Small intestine (tissue), 7 donors: ENCODE measurements at regions not wholly inside any gene's neighbourhood (a gene's known extent, or its start where the extent isn't known, plus 50 kb on each side); places are given as distances from the start of the nearest gene placed in this dataset.

ENCODE experiments used
- DNase-seq, 2 donors: peaks; one replicate each; pipeline versions ENCODE4 v3.0.0 to v3.0.0-alpha.2; 2013
- FAIRE-seq: peaks from 2 replicates; lab custom pipeline; 2012; peaks lifted over from hg19 to GRCh38; lab: Jason Lieb, UNC
- H3K27ac ChIP-seq, 3 donors: one replicate each; pipeline ENCODE4 v1.5.1; 2013; ENCODE audit warnings: low read length in 2 of 3, mild to moderate bottlenecking in 2 of 3, control low read depth in 1 of 3, inconsistent platforms in 1 of 3, low read depth in 1 of 3, moderate library complexity in 1 of 3
- H3K27me3 ChIP-seq, 3 donors: one replicate each; pipeline ENCODE4 v1.6.1; 2013; ENCODE audit warnings: low read length in 3 of 3, inconsistent platforms in 1 of 3; ENCODE audit not compliant: control insufficient read depth in 3 of 3, insufficient read depth in 3 of 3
- H3K36me3 ChIP-seq, 3 donors: one replicate each; pipeline ENCODE4 v1.6.1; 2013; ENCODE audit warnings: low read length in 3 of 3, inconsistent platforms in 1 of 3, low read depth in 1 of 3, mild to moderate bottlenecking in 1 of 3, moderate library complexity in 1 of 3; ENCODE audit not compliant: control insufficient read depth in 3 of 3, insufficient read depth in 2 of 3
- H3K4me1 ChIP-seq, 3 donors: one replicate each; pipeline ENCODE4 v1.6.1; 2013; ENCODE audit warnings: low read length in 2 of 3, inconsistent platforms in 1 of 3, low read depth in 1 of 3, mild to moderate bottlenecking in 1 of 3, moderate library complexity in 1 of 3; ENCODE audit not compliant: control insufficient read depth in 3 of 3, insufficient read depth in 2 of 3
- H3K4me3 ChIP-seq, 3 donors: one replicate each; pipeline ENCODE4 v1.5.1; 2013; ENCODE audit warnings: low read length in 3 of 3, control low read depth in 1 of 3, inconsistent platforms in 1 of 3, low read depth in 1 of 3, mild to moderate bottlenecking in 1 of 3, moderate library complexity in 1 of 3
- H3K9me3 ChIP-seq, 2 donors: one replicate each; pipeline ENCODE4 v1.6.1; 2013; ENCODE audit warnings: low read depth in 1 of 2, low read length in 1 of 2; ENCODE audit not compliant: control insufficient read depth in 2 of 2, insufficient read depth in 1 of 2
- WGBS, 3 donors: extraction: QIAGEN DNeasy Blood & Tissue Kit; methylation state at CpG; one replicate each; pipeline ENCODE4 v1.1.7; 2013; 5-methylcytosine and 5-hydroxymethylcytosine counted together
- donor health status: healthy with polysubstance abuse.
- donor health status: control.
- donor health status: control.
- donor health status: Bipolar disorder and iron deficiency.
- donor health status: healthy.

DNA sequence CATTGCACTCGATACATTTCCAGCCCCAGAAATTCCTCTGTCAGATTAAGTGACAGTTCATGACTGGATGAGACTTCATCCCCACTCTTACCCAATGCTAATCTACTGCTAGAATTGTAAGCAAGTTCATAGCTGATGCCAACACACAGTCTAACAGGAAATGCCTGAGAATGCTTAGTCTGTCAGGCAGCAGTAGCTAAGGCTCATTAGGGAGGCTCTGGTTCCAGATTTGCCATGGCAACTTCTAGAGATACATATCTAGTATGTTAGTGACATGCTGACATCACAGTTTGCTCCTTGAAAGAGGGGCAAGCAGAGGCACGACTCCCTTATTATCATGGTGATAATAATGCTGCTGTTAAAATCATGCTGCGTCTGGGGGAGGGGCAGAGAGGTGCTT, 198.4 kb downstream of the RBM43 start:
- H3K9me3 ChIP-seq, result no peaks in the 10 kb centered on the region
- WGBS, 3 donors, result 30 to 54% (median 38%) methylated on average over 3 of the region's 3 CpGs
- no peaks in the 10 kb centered on the region for H3K27me3 ChIP-seq
- H3K4me3 ChIP-seq, result no peak overlapping the region
- FAIRE-seq, result no peak
- no peak overlapping the region for H3K27ac ChIP-seq
- H3K36me3 ChIP-seq, result no peaks in the 10 kb centered on the region
- H3K4me1 ChIP-seq, result no peaks in the 10 kb centered on the region
- no peak for DNase-seq

- Histone ChIP-seq H3K36me3 (no peaks in the 10 kb centered on the region), H3K9me3 (no peaks in the 10 kb centered on the region), H3K27ac (no peak overlapping the region), H3K4me1 (no peaks in the 10 kb centered on the region), H3K27me3 (no peaks in the 10 kb centered on the region), H3K4me3 (no peak overlapping the region)
- FAIRE-seq (no peak), DNase-seq (no peak)
- 16 to 58% (median 21%) methylated on average over 2 of the region's 2 CpGs for WGBS, 3 donors
Observed at GRCh38 chr2:151060287-151060686, 201.4 kb downstream of the RBM43 start.

GRCh38 chr2:151056870-151057269, 204.8 kb downstream of the RBM43 start:
- FAIRE-seq, result no peak
- peaks cover 0 to 5% (median 2%) of the 10 kb centered on the region in 3 donors for H3K27me3 ChIP-seq
- no peak for DNase-seq

DNA sequence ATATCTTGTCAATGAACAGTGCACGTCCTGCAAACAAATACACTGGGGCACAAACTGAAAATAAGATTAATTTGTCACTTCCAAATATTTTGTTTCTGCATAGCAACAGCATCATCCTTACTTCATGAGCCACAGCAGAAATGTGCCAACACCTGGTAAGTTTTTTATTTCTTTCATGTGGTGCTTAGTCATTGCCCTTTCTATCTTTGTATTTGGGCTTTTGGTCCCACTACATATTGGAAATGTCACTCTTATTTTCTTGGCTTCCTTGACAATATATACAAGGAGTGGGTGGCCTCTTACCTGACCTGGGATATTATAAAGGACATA, 208.0 kb downstream of the RBM43 start:
- H3K4me1 ChIP-seq, result peaks cover 0 to 3% (median 0%) of the 10 kb centered on the region in 3 donors
- DNase-seq, result no peak
- H3K36me3 ChIP-seq, result no peaks in the 10 kb centered on the region
- WGBS, 3 donors, result 42 to 58% (median 47%) methylated on average over 1 of the region's 1 CpG
- no peak overlapping the region for H3K27ac ChIP-seq
- FAIRE-seq, result no peak
- peaks cover 0 to 5% (median 2%) of the 10 kb centered on the region in 3 donors for H3K27me3 ChIP-seq
- no peak overlapping the region for H3K4me3 ChIP-seq
- H3K9me3 ChIP-seq, result no peaks in the 10 kb centered on the region

More at GRCh38 chr2:151056870-151057269, 204.8 kb downstream of the RBM43 start:
- Histone ChIP-seq H3K4me3 (no peak overlapping the region), H3K4me1 (no peaks in the 10 kb centered on the region), H3K27ac (no peak overlapping the region), H3K36me3 (no peaks in the 10 kb centered on the region), H3K9me3 (no peaks in the 10 kb centered on the region)
- WGBS, 3 donors, result 83 to 90% (median 83%) methylated on average over 1 of the region's 1 CpG

DNA sequence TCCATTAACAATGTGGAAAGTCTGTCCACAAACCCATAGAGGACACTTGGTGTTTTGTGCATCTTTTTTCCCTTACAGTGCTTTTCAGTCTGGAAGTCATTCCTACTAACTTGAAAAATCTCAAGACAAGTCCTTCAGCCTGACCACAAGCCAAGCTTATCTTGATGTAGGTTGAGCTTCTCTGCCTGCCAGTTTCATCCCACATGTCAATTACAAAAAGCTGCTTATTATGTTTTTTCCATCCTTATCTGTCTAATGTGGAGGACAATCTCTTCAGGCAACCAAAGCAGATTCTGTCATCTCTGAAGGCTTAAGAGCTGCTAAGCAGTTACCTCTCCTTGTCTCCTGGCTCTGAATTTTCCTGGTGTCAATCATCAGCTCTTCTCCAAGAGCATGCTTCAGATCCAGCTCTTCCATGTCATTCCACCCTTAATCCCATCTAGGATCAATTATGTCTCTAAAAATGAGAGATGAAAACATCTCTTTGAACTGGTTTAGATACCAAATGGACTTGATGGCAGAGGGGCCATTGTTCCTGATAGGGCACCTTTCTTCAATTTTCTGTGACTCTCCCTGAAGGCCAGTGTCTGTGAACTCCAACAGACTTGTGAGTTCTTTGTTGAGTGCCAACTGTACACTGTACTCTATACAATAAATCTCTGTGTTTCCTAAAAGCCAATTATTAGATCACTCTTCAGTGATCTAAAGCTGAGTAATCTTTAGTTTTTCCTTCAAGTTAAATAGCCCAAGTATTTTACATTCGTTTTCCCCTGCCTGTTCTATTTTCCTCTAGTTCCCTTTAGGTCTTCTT, 208.6 kb downstream of the RBM43 start:
- peaks cover 0 to 3% (median 0%) of the 10 kb centered on the region in 3 donors for H3K4me1 ChIP-seq
- H3K4me3 ChIP-seq, result no peak overlapping the region
- no peaks in the 10 kb centered on the region for H3K36me3 ChIP-seq
- no peaks in the 10 kb centered on the region for H3K9me3 ChIP-seq
- 49 to 74% (median 61%) methylated on average over 1 of the region's 1 CpG for WGBS, 3 donors
- DNase-seq (no peak), FAIRE-seq (no peak)
- peaks cover 0 to 5% (median 2%) of the 10 kb centered on the region in 3 donors for H3K27me3 ChIP-seq
- H3K27ac ChIP-seq, result no peak overlapping the region

- peaks cover 0 to 3% (median 0%) of the 10 kb centered on the region in 3 donors for H3K4me1 ChIP-seq
- no peaks in the 10 kb centered on the region for H3K36me3 ChIP-seq
- DNase-seq (peak; percentile 21 to 46), FAIRE-seq (peak; percentile 5)
- no peak overlapping the region for H3K4me3 ChIP-seq
- H3K9me3 ChIP-seq, result no peaks in the 10 kb centered on the region
- H3K27ac ChIP-seq, result no peak overlapping the region
- 2 to 6% (median 3%) methylated on average over 2 of the region's 2 CpGs for WGBS, 3 donors
- H3K27me3 ChIP-seq, result peaks cover 0 to 5% (median 2%) of the 10 kb centered on the region in 3 donors
Observed at GRCh38 chr2:151051574-151052220, 210.0 kb downstream of the RBM43 start.

DNA sequence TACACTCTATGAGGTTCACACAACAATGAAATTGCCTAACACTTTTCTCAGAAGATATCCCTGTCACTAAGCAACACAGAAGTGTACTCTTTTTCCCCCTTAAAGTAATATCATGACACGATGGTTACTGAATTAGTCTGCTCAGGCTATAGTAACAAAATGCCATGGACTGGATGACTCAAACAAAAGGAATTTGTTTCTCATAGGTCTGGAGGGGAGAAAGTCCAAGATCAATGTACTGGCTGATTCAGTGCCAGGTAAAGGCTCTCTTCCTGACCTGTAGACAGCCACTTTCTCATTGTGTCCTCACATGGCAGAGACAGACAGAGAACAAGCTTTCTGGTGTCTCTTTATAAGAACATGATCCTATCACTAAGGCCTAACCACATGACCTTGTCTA, 211.9 kb downstream of the RBM43 start:
- no peak overlapping the region for H3K4me3 ChIP-seq
- no peaks in the 10 kb centered on the region for H3K9me3 ChIP-seq
- H3K4me1 ChIP-seq, result peaks cover 0 to 3% (median 0%) of the 10 kb centered on the region in 3 donors
- peaks cover 0 to 5% (median 0%) of the 10 kb centered on the region in 3 donors for H3K27me3 ChIP-seq
- H3K27ac ChIP-seq, result no peak overlapping the region
- no peaks in the 10 kb centered on the region for H3K36me3 ChIP-seq
- 18 to 61% (median 37%) methylated on average over 1 of the region's 1 CpG for WGBS, 3 donors
- FAIRE-seq (no peak), DNase-seq (peak in 1 of 2 donors; percentile 37)

DNA sequence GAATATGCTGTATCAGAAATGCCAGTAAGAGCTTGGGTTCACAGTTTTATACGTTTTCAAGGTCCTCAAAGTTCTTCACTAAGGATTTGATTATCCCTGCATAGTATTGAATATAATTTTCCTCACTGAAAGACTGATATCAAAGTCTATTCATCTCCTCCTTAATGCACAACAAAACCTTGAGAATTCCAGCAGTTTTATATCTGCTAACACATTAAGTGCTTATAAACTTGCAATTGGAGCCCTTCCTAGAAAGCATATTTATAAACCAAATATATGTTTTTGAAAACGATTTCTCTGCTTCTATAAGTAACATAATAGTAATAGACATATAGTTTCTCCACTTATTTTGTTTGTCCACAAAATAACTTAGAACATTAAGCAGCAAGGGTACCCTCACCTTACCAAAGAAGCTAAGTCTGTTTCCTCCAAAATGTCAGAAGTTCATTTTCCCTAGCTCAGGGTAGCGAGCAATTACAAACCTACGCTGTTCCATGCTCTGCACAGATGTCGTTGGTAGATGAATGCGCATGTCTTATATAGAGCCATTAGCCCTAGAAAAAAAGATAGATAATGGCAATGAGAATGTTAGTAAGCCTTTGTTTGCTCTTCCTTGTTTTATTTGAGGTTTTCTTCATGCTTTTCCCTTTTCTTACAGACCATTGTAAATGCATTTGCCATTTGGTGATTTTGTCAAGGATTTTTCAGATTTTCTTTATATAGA, 213.2 kb downstream of the RBM43 start:
- no peak for FAIRE-seq
- Histone ChIP-seq H3K4me1 (peaks cover 0 to 3% (median 0%) of the 10 kb centered on the region in 3 donors), H3K27ac (no peak overlapping the region), H3K36me3 (no peaks in the 10 kb centered on the region), H3K27me3 (no peaks in the 10 kb centered on the region), H3K4me3 (no peak overlapping the region), H3K9me3 (no peaks in the 10 kb centered on the region)
- WGBS, 3 donors, result 81 to 83% (median 82%) methylated on average over 6 of the region's 6 CpGs
- DNase-seq, result no peak
